ENCODE measurements at regions not wholly inside any gene's neighbourhood (a gene's known extent, or its start where the extent isn't known, plus 50 kb on each side); places are given as distances from the start of the nearest gene placed in this dataset.
"Not testable (repeated sequence)": the region's sequence is repeated elsewhere in the genome, so short reads cannot be mapped to it uniquely, and the experiment has no call there.

DNA sequence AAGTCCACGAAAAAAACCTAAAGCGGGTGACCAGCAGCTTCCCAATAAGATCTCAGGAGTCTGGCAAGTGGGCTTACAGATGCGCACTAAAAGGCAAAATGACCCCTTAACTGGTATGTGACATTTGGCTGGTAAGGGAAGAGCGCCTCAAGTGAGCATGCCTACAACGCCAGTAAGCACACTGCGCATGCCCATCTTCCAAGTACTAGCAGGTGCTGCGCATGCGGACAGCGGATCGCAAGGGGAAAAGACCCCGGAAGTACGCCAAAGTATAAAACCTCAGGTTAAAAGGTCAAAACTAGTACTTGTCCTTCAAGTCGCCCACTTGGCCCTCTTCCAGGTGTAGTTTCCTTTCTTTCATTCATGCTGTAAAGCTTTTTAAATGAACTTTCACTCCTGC lies 518.5 kb upstream of the MDGA2 start:
- DNase-seq: no peak

DNA sequence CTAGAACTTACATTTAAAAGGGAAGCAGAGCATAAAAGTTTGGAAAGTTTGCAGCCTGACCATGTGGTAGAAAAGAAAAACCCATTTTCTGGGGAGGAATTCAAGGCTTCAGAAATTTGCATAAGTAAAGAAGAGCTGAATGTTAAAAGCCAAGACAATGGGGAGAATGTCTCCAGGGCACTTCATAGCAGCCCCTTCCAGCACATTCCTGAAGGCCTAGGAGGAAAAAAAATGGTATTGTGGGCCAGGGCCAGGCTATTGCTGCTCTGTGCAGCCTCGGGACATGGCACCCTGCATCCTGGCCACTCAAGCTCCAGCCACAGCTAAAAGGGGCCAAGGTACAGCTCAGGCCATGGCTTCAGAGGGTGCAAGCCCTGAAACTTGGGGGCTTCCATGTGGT lies 474.2 kb upstream of the MDGA2 start:
- DNase-seq: not testable (repeated sequence)

DNA sequence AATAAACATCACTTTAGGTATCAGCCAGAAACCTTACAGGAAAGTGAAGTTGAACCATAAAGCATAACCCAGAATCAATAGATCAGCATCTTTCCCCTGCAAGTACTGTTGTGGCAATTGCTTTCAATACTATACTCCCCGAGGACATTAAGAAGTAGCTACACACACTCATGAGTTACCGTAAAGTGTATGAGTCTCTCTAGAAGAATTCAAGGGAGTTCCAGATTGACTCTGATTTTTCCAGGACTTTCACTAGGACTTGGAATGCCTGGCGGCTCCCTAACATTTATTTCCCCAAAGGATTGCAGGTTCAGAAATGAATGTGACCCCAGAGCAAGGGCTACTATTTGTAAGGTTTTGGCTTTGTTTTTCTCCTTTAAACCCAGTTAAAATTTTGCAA lies 465.4 kb upstream of the MDGA2 start:
- no peak for DNase-seq

DNA sequence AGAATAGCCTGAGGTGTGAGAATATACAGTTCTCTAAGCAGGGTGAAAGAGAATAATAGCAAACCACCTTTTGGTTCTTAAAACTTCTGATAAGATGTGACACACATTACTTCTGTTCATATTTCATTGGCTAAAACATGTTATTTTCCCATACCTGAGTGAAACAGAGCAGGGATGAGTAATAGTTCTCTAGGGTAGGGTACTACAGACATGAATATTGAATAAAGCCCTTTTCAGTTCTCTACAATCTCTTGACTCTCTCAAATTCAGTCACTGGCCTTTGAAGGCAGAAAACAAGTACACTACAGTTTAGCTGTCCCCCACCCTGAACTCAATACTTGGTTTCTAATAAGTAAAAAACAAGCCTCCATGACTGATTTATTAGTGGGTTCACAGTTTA lies 454.1 kb upstream of the MDGA2 start:
- no peak for DNase-seq

DNA sequence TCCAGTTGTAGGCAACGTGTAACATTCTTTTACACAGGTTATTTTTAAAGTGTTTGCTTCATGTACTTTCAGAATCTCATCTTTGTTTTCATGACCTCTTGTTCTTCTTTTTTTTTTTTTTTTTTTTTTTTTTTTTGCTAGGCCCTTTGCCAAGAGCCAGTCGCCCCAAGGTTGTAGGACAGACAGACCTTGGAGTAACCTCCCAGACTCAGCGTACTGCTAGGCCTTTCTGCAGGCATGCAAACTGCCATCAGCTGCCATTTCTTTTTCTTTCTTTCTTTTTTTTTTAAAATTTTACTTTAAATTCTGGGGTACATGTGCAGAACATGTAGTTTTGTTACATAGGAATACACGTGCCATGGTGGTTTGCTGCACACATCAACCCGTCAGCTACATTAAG lies 452.3 kb upstream of the MDGA2 start:
- DNase-seq: no peak

DNA sequence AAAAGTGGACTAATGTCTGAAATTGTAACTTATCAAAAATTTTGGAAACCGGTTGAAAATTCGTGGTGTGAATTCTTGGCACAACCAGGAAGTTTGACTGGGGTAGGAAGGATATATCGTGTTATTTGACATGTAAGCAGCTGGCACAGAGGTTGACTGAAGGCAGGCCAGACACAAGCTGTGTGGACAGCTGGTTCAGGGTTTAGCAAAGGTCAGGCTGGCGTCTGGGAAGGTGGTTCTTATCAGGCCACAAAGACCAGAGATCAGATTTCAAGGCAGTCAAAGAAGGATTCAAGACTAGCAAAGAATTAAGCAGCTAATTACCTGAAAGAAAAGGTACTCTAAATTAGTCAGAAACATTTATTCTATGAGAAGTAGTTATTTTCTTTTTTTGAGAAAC lies 450.2 kb upstream of the MDGA2 start:
- no peak for DNase-seq

DNA sequence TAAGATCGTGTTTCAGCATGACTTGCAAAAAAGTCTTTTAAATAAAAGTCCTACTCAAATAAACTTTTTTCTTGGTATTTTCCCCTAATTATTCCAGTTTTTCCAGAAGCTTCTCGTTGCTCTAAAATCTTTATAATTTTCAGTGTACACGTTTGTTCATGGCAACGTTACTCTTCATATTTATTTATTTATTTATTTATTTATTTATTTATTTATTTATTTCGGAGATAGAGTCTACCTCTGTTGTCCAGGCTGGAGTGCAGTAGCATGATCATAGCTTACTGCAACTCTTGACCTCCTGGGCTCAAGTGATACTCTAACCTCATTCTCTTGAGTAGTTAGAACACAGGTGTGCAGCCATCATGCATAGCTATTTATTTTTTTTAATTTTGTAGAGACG lies 438.3 kb upstream of the MDGA2 start:
- DNase-seq: no peak

DNA sequence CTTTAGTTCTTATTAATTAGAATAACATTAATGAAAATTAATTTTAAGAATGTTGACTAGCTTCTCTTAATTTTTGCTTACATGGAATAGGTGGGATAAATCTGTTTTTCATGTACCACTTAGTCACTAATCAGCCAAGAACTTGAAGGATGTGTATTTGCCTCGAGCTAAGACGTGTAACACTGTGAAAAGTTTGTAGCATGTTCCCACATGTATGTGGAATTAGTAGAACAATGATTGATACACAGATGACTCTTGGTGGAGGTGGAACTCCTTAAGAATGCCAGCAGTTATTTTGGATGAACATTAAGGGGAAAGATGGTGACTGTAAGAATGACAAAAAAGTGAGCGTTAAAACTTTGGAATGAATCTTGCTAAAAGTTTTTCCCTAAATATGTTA lies 435.7 kb upstream of the MDGA2 start:
- DNase-seq: no peak

DNA sequence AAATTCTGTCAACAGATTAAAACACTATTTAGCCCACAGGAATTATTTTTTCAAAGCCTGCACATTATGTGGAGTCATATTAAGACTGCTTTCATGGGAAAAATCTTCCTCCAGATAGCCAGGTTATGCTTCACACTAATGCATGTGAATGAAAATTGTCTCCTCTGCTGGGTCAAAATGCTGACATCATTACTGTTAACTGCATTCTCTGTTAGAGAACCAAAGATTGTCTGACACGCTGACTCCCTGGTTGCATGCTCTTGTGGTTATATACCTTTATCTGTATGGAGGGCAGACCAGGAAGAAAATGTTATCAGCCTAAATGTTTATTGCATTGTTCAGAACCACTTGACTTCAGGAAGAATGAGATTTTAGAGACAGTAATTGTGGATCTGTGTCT lies 432.2 kb upstream of the MDGA2 start:
- DNase-seq: no peak

DNA sequence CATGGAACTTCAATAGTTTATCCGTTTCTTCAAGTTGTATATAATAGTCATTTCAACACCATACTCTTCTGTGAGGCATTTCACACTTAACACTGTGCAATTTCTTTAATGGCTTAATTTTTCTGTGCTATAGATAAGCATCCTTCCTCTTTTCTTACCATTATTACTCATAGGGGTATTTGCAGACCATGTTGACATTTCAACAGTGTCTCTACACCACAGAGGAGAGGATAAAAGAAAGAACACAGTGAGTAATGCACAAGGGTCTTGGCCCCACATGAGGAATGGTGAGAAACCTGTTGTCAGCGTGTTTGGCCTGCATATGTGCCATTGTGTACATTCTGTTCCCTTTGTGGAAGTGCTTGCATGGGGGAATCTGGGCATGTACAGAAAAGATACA lies 421.5 kb upstream of the MDGA2 start:
- DNase-seq: no peak

DNA sequence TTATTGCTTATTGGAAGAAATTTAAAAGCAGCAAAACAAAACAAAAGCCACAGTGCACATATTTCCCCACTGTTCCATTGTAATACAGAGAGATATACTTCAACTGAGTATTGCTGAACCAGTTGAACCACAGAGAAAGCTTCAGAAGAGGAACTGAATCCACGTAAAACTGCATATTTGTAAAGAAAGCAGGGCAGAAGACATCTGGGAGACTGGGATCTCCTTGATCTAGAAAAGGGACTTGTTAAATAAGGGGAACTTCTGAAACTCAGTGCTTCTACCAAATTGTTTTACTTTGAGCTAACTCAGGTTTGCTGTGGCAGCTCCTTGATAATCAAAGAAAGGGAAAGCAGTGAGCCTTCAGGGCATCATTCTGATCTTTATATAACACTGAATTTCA lies 411.1 kb upstream of the MDGA2 start:
- no peak for DNase-seq

DNA sequence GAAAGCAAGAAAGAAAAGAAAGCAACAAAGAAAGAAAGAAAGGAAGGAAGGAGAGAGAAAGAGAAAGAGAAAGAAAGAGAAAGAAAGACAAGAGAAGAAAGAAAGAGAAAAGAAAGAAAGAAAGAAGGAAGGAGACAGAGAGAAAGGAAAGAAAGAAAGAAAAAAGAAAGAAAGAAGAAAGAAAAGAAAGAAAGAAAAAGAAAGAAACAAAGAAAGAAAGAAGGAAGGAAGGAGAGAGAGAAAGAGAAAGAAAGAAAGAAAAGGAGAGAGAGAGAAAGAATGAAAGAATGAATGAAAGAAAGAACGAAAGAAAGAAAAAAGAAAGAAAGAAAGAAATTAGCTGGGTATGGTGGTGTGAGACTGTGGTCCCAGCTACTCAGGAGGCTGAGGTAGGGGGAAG lies 400.1 kb upstream of the MDGA2 start:
- no peak for DNase-seq

DNA sequence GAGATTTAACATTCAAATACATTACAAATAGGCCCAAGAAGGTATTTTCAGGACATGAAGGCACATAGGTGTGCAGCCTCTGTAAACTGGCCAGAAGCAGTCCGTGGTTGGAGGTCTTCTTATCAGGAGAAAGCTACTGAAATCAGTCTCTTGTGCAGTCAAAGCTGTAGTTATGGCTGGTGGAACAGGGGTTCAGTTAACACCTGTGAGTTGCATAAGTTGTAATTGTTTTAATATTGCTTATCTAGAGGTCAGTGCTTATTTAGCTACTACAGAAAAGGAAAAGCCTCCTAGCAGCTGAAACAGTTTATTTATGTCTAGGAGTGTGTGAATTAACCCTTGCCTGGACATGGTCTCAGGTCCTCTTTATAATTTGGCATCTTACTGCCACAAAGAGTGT lies 377.6 kb upstream of the MDGA2 start:
- DNase-seq: no peak

DNA sequence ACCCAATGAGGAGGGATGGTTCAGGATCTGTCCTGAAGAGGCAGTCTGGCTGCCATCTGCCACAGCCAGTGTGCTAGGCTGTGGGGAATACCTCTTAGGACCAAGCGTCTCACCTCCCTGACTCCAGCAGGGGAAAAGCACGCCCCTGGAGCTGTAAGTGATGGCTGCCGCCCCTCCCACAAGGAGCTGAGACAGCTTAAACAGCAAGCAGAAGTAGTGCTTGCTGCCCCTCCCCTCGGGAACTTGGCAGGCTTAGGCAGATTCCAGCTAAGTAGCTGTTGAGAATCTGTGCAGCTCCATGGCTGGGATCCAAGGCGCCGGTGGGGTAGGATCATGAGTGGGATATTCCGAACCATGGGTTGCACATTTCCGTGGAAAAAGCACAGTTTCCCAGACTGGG lies 360.4 kb upstream of the MDGA2 start:
- DNase-seq: no peak

DNA sequence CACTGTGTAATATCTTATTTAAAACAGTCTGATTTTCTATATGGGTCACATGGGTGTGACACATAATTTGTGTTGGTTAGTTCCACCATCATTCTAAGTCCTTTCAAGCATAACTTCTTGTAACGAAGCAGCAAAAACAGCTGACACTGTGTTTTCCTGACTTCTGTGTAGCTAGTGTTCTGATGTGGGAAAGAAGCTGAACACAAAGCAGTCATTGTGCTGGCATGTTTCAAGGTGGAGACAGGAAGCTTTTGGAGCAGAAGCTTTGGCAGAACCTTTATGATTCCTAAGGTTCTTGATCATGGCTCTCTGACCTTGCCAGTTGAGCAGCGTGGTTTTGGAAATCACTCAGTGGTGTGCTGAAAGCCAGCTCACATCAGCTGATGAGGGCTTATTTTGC lies 351.7 kb upstream of the MDGA2 start:
- DNase-seq: no peak

DNA sequence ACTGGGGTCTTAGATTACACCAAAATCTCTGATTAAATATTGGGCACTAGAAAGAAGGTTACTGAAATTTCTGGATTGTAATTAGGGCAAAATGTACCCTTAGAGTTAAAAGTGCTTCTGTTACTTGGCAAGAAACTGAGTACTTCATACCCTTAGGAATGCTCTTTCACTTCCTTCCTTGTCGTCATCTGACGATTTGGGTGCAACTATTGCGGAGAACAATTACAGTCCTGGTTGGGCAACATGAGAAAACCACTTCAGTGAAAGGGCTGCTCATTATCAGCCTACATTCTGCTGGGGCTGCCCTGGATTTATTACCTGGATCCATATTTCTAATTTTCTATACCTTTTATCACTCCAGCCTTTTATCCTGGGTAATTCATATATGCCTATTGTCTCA lies 348.5 kb upstream of the MDGA2 start:
- no peak for DNase-seq

DNA sequence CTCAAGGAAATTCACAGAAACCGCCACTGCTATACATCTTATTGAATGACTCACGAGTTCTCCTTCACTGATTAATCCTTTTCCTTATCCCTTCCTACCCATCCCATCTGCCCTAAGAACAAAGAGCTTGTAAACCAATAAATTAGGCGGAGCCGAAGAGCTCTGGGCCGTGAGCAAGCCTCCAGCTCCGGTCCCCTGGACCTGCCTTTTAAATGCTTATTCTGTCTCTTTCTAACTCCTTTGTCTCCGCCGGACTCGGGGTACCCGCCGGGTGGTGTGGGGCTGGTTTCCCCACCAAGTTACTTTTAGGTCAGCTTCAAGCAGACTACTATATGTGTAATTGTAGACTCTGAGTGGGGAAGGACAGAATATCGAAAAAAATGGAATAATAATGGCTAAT lies 336.1 kb upstream of the MDGA2 start:
- not testable (repeated sequence) for DNase-seq

DNA sequence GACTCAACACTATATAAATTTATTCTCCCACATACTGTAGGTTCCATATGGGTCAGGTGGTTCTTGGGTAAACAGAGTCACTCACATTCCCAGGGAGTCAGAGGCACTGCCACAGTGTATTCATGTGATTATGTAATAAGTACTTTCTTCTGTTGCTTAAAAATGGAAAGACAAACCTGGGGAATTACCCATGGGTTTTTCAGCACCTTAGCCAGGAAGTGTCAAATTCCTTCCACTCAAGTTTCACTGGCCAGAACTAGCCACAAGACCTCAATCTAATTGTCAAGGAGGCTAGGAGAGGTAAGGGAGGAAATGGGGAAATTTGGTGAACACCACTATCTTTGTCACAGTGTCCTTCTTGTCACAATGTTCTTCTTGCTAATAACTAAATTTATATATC lies 333.2 kb upstream of the MDGA2 start:
- DNase-seq: no peak

DNA sequence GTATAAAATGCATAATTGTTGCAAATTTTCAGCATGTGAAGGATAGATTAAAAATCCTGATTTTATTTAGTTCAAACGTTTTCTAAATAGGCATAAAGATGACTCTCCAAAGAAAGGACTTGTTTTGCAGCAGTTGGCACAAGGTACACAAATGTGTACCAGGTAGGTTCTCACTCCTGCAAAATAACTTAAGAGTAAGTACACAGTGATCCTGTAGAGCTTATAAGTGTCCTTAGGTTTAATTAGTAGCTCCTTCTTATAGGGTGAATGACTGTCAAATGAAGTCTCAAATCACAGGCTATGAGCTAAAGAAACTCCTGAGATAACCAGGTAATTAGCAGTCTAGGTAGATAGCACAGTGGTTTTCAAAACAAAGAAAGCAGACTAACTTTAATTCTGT lies 330.6 kb upstream of the MDGA2 start:
- DNase-seq: no peak

DNA sequence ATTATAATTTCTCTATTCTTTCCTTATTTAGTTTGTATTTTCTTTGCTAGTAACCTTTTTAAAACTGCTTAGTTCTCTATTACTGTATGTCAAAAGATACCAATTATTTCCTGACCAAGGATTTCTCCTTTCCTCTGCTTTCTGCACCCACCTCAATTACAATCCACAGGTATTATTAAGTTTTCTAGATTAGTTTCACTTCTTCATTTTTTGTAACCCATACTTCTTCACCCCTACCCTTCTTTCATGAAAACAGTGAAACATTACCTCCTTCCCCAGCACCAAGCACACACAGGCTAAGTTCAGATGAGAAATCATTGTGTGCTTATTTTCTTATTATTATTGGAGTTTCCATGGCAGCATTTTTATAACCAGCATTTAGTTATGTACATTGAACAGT lies 318.5 kb upstream of the MDGA2 start:
- no peak for DNase-seq

DNA sequence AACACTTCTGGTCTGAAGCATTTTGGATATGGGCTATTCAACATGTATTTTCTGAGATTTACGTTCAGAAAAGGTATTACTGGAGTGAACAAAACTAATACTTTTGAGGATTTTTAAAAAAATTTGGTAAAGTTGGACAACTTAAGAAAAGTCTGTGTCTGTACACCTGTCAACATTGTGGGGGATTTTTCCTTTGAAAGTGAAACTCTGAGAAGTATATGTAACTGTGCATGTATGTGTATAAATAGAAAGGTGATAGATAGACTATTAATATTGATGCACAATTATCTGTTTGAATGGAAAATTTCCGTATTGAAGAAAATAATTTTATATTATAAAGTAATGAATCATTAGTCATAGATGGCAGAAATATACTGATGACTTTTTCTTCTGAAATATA lies 312.8 kb upstream of the MDGA2 start:
- no peak for DNase-seq

DNA sequence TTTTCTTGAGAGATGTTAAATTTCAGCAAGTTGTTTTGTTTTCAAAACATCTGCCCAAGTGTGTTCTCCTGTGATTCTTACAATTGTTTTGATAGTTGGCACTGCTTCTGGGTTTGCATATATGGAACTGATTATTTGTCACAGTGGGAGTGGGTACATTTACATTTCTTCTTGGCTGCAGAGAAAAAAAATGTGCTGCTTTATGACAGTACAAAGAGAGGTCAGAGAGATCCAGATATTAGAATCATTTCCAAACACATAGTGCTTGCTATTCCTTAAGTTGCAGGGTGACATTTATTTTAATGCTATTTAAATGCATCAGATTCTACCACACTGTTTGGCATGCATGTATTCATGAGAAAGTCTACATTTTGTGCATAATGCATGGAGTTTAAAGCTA lies 303.5 kb upstream of the MDGA2 start:
- no peak for DNase-seq

DNA sequence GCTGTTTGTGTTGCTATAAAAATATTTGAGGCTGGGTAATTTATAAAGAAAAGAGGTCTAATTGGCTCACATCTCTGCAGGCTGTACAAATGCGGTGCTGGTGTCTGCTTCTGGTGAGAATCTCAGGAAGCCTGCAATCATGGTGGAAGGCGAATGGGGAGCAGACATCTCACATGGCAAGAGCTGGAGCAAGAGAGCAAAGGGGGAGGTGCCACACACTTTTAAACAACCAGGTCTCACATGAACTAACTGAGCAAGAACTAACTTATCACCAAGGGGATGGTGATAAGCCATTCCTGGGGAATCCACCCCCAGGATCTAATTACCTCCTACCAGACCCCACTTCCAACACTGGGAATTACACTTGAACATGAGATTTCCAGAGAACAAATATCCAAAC lies 300.7 kb upstream of the MDGA2 start:
- DNase-seq: no peak

DNA sequence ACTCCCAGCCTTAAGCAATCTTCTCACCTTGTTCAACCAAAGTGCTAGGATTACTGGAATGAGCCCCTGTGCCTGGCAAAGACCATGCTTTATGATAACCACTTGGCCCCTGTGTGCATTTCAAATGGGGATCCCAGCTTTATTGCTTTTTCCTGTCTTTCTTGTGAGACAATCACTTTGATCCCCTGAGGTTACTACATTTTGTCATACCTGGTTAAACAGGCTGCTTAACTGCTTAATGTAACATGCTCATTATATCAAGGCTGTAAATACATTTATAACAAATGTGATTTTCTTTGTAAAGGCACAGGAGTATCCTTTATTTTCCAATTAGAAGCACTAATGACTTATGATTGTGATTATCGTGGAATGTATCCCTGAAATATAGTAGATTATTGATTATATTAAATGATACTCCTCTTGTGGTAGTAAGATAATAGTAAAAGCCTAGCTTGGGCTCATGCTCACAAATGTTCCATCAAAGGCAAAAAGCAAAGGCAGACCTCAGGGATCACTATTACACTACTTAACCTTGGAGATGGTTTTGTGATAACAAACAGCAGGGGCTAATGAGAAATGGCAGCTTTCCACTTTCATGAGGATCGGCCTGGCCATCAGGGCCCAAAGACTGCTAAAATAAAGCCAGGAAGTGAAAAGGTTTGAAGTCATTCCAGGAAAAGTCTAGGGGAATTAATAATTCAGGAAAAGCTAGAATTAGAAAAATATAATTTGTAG lies 290.8 kb upstream of the MDGA2 start:
- no peak for DNase-seq

DNA sequence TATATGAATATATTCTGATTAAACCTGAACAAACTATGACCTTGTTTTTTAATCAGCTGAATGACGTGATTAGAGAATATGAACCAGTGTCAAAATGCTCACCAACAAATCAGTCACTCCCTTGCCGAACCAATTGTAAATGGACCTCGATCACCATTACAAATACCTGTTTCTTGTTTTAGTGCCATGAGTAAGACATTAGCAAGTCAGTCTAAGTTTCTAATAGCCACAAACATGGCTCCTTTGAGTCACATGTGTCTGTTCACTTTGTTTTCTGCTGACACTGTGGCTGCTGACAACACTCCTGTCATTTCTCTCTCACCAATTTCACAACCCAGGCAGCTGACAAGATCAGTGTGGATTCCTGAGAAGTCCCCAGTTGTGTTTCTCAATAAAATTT lies 286.2 kb upstream of the MDGA2 start:
- no peak for DNase-seq

DNA sequence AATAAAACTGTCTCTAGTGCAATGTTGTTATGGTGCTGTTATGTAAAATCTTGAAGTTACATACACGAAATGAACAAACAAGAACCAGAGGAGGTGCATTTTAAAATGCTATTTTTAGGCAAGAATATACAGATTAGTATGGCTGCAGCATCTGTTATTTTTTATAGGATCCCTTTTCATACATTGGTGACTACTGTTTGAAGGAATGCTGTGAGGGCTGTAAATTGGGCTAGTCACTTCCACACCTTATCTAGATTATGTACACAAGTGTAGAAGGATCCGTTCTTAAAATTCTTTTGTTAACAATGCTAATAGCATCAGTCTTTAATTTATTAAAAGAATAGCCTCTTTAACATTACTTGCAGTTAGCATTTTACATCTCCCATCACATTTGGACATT lies 284.3 kb upstream of the MDGA2 start:
- no peak for DNase-seq

All from stimulated activated CD4-positive, alpha-beta T cell treated with anti-CD3 and anti-CD28 coated beads, Interleukin-1b, Interleukin-23, amount 100 ng/mL, for 48 hours (primary cell).